AG04450 (cell line): ENCODE measurements at regions not wholly inside any gene's neighbourhood (a gene's known extent, or its start where the extent isn't known, plus 50 kb on each side); places are given as distances from the start of the nearest gene placed in this dataset.
A peak's percentile ranks its signal among the peaks of the same experiment; 100 is the strongest.

Source experiments
- CTCF ChIA-PET: fragments of 300-600, 350-600 bp; formaldehyde crosslinking; extraction: SDS; loops from one replicate; lab custom pipeline; 2022; ENCODE audit warnings: antibody characterized with exemption, inconsistent platforms; lab: Charles Lee
- POLR2A ChIA-PET: fragments of 350-600 bp; formaldehyde crosslinking; extraction: SDS; loops from one replicate; lab custom pipeline; 2021; ENCODE audit warnings: antibody characterized with exemption, inconsistent platforms; lab: Yijun Ruan, JAX
- DNase-seq: peaks from one replicate; pipeline ENCODE4 v3.0.0-alpha.2; 2011; ENCODE audit warnings: low read depth, low spot score
- H3K27ac ChIP-seq: one replicate; pipeline ENCODE4 v1.5.1; 2012; ENCODE audit warnings: low read depth, low read length, control low read depth
- H3K27me3 ChIP-seq: one replicate; pipeline ENCODE4 v1.6.0; 2012; ENCODE audit warnings: low read length; ENCODE audit not compliant: control insufficient read depth, insufficient read depth
- H3K4me3 ChIP-seq: 2 replicates; pipeline ENCODE4 v1.5.1; 2011; ENCODE audit warnings: mild to moderate bottlenecking, low read depth, low read length, control low read depth
- H3K9me3 ChIP-seq: 2 replicates; pipeline ENCODE4 v1.5.1; 2012; ENCODE audit warnings: low read length; ENCODE audit not compliant: control insufficient read depth, insufficient read depth
- TF ChIP-seq, protein P1 (sequence below): IDR thresholded peaks from 2 replicates; pipeline ENCODE4 v1.5.1; 2011; ENCODE audit warnings: low read depth, low read length, control low read depth, inconsistent platforms

DNA sequence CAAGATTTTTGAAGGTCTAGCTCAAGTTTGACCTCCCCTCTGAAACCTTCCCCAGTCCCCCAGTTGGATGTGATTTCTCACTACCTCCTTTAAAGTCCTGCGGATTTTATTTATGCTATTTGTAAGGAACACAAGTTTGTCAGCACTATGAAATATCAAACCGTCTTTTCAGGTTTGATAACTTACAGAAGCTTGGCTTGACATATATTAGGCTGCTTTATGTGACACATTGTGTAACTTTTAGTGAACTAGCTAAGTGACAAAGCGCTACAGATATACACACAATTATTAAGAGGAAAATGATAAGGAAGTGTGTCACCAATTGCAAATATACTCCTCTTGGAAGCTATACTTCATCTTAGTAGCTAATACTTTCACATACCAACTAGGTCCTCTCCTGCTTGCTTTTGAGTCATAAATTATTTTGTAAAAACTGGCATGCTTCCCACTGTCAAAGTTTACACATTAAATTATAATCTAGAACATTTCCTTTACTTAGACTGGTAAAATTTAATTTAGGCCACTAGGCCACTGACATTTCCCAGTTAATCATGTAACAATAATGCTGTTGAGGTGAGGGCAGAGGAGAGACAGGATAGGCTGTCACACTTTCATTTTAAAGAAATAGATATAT is 149.5 kb downstream of the TMTC3 start:
- ChIA-PET POLR2A (no interaction called here), CTCF (no interaction called here)
- Histone ChIP-seq H3K27me3 (no peaks in the 10 kb centered on the region), H3K9me3 (no peaks in the 10 kb centered on the region), H3K4me3 (no peak overlapping the region), H3K27ac (no peak overlapping the region)
- no peak for DNase-seq
- TF ChIP-seq, protein P1, sequence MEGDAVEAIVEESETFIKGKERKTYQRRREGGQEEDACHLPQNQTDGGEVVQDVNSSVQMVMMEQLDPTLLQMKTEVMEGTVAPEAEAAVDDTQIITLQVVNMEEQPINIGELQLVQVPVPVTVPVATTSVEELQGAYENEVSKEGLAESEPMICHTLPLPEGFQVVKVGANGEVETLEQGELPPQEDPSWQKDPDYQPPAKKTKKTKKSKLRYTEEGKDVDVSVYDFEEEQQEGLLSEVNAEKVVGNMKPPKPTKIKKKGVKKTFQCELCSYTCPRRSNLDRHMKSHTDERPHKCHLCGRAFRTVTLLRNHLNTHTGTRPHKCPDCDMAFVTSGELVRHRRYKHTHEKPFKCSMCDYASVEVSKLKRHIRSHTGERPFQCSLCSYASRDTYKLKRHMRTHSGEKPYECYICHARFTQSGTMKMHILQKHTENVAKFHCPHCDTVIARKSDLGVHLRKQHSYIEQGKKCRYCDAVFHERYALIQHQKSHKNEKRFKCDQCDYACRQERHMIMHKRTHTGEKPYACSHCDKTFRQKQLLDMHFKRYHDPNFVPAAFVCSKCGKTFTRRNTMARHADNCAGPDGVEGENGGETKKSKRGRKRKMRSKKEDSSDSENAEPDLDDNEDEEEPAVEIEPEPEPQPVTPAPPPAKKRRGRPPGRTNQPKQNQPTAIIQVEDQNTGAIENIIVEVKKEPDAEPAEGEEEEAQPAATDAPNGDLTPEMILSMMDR = no peak

DNA sequence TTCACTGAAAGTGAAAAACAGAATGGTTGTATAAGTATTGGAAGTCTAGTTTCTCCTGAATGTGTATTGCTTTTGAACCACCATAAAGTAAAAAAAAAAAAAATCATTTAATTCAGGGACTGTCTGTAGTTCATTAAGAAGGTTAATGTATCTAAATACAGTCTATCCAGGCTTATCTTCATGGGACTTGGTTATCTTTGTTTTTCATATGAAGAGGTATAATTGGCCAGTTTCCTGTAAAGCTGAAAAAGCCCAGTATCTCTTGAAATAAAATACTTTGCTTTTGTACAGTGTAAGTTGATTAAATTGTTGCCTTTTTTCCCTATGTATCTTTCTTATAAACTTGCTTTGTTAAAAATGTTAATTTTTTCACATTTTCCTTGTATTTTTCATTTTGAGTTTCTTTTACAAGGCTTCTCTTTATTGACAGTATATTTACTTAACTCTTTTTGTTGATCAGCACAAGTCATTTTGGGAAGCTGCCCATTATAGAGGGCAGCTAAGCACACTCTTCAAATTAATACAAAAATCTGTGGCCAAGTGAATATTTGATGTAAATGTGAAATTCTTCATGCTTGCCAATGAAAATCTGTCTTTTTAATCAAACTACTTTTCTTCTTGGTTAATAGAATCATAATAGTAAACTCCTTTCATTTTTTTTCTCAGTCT is 156.0 kb downstream of the TMTC3 start:
- H3K27ac ChIP-seq = no peak overlapping the region
- DNase-seq = no peak
- no peak overlapping the region for H3K4me3 ChIP-seq
- ChIA-PET CTCF (no interaction called here), POLR2A (interaction anchor here (1.0 kb wide), 1 partner anchor 281 kb away, joined by 3 read pairs; no protein-coding TSS in a partner anchor)
- TF ChIP-seq, protein P1 = no peak
- no peaks in the 10 kb centered on the region for H3K27me3 ChIP-seq
- H3K9me3 ChIP-seq = no peaks in the 10 kb centered on the region

DNA sequence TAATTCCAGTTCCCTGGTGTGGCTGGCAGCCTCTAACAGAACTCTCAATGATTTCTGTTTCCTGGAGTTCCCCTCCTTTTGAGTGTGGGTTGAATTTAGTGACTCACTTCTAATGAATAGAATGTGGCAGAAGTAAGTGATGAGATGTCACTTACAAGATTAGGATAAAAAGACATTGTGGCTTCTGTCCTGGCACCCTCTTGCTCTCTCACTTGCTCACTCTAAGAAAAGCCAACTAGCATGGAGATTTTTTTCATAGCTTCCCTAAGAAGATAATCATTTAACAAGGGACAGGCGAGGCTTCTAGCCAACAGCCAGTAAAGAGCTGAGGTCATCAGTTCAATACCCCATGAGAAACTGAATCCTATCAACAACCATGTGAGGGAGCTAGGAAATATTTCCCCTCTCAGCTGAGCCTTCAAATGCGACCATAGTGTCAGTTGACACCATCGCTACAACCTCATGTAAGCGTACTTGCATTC is 156.7 kb downstream of the TMTC3 start:
- Histone ChIP-seq H3K27ac (peak overlapping the region; percentile 47), H3K27me3 (no peaks in the 10 kb centered on the region), H3K4me3 (no peak overlapping the region), H3K9me3 (no peaks in the 10 kb centered on the region)
- DNase-seq = no peak
- ChIA-PET POLR2A (interaction anchor here (1.0 to 1.3 kb wide), 2 partner anchors 26 to 280 kb away, joined by 3 to 9 read pairs; no protein-coding TSS in a partner anchor), CTCF (interaction anchor here (1.5 kb wide), 1 partner anchor 694 kb away, joined by 3 read pairs; no protein-coding TSS in a partner anchor)
- TF ChIP-seq, protein P1 = 0 out of 2 replicates have a peak, but pooled peaks have one; percentile 3

DNA sequence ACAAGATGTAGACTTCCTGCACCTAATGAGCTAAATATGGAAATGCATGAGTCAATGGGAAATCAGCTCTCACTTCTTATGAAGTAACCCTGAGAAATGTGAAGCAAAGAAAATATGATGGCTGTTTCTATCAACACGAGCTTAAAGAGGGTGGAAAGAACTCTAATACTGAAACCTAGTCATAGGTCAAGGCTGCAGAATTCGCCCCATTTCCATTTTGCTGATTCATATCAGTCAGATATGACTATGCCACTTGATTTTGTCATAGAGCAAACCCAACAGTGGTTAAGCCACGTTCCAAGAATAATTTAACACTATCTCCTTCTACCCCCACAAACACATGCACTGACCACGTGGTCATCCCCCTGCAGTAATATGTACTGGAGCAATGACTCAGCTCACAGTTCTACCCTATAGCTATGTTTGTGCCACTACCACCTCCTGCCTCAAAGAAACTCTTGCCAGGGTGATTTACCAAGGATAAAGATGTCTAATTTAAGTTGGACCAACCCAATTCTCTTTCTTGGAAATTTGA is 157.5 kb downstream of the TMTC3 start:
- TF ChIP-seq, protein P1 = no peak
- no peak overlapping the region for H3K4me3 ChIP-seq
- H3K27me3 ChIP-seq = no peaks in the 10 kb centered on the region
- peak; percentile 78 for DNase-seq
- CTCF ChIA-PET = interaction anchor here (1.5 kb wide), 1 partner anchor 694 kb away, joined by 3 read pairs; no protein-coding TSS in a partner anchor
- POLR2A ChIA-PET = interaction anchor here (1.3 to 1.4 kb wide), 2 partner anchors 10 to 26 kb away, joined by 5 to 9 read pairs; no protein-coding TSS in a partner anchor
- no peaks in the 10 kb centered on the region for H3K9me3 ChIP-seq
- peak overlapping the region; percentile 80 for H3K27ac ChIP-seq
